ENCODE measurements at regions not wholly inside any gene's neighbourhood (a gene's known extent, or its start where the extent isn't known, plus 50 kb on each side); places are given as distances from the start of the nearest gene placed in this dataset.
"Not testable (repeated sequence)": the region's sequence is repeated elsewhere in the genome, so short reads cannot be mapped to it uniquely, and the experiment has no call there.

DNA sequence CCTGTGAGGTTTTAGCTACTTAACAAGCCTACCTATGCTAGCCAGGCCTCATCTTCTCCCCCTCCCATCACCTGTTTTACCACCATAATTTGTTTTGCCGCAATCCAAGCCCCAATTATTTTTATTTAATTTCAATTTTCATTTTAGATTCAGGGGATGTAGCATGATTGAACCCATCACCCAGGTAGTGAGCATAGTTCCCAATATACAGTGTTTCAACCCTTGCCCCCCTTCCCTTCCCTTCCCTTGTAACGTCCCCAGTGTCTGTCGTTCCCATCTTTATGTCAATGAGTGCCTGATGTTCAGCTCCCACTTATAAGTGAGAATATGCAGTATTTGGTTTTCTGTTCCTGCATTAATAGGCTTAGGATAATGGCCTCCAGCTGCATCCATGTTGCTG lies 885.0 kb downstream of the UQCRFS1 start:
- DNase-seq (ENCODE audit: low read depth in 2 of 2), result no peak

DNA sequence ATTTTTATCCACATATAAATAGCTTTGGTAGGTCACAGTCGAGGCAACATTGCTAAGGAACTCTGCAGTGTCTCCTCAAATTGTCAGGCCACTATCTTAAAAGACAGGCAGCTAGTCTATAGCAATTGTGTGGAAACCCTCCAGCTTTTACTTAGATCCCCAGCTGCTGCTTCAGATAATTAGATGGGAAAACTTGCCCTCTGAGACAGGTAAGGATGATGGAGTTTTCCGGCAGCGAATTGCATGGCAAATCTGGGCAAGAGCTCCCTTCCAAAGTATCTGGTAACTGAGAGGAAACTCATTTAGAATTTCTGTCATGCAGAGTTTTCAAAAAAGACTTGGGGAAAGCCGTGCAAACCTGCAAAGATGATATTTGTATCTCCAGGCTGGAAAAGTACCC lies 886.2 kb downstream of the UQCRFS1 start:
- no peak for DNase-seq (ENCODE audit: low read depth in 2 of 2)

DNA sequence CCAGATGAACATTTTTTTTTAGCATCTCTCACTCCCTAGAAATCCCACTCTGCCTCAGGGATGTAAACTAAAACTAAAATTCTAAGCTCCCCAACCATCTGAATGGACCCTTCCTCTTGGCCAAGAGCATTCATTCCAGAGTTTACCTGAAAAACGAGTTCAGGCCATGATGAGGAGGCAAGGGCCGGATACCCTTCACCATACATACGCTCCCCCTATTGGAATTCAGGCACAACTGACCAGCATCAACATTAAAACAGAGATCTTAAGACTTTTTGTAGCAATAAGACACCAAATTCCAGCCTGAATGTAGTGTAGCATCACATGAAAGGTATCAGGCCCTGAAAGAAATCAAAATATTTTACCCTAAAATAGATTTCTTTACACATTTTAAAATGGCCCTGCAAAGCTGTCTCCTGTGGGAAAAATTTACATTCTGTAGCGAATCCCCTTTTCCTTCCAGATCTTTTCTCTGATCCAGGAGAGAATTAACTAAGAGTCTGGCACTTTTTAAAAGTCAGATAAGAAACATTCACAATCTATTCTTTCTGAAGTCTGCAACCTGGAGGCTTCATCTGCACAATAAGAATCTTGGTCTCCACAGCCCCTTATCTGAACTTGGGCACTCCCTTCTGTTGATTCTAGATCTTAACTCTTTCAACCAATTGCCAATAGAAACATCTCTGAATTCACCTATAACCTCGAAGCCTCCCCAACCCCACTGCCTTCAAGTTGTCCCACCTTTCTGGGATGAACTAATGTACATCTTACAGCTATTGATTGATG lies 888.5 kb downstream of the UQCRFS1 start:
- DNase-seq (ENCODE audit: low read depth in 2 of 2), result no peak

DNA sequence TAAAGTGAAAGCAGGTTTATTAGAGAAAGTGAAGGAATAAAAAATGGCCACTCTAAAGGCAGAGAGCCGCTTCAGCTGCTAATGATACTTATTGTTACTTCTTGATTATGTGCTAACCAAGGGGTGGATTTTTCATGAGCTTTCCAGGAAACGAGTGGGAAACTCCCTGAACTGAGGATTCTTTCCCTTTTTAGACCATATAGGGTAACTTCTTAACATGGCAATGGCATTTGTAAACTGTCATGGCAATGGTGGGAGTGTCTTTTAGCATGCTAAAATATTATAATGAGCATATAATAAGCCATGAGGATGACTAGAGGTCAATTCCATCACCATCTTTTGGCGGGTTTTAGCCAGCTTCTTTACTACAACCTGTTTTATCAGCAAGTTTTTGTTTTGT lies 890.0 kb downstream of the UQCRFS1 start:
- DNase-seq (ENCODE audit: low read depth in 2 of 2), result no peak

DNA sequence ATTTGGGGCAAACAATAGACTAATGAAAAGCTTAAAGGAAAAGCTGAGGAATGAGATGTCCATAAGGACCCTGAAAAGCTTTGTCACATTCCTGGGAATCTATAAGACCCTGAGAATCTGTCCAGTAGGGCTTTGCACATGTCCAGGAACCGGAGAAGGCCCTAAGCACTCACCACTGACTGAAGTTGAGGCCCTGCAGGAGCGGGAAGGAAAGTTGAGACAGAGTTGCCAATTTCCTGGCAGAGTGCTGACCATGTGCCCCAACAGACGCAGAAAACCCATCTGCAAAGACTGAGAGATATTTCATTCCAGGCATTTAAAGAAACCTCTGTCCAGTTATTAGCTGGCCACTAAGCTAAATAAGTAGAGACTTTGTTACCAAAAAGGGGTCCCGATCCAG lies 890.5 kb downstream of the UQCRFS1 start:
- DNase-seq (ENCODE audit: low read depth in 2 of 2), result no peak

DNA sequence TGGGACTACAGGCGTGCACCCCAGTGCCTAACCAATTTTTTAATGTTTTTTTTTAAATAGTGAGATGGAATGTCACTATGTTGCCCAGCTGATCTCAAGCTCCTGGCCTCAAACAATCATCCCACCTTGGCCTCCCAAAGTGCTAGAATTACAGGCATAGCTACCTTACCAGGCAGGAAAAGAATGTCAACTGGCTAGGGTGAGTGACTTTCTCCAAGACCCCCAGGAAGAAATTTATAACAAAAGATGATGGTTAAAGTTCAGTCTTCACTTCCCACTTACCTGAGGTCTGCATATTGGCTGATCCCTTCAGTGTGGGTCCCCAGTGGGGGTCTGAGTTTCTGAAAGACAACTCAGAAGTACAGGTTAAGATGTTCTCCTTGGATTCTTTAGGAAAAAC lies 893.0 kb downstream of the UQCRFS1 start:
- no peak for DNase-seq (ENCODE audit: low read depth in 2 of 2)

DNA sequence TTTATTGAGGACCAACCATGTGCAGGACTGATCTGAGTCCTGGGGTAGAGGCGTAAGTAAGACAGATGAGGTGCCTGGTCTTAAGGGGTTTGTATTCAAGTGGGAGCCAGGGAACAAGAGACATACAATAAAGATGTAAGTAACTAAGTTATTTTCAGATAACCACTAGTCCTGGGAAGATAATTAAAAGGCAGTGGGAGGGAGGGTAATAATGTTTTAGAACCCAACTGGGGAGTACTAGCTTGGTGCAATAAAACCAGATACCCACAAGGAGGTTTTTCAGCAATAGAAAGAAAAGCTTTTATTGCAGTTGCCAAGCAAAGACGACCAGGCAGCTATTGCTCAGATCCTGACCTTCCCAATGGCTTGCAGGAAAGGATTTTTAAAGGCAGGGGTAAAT lies 893.7 kb downstream of the UQCRFS1 start:
- no peak for DNase-seq (ENCODE audit: low read depth in 2 of 2)

DNA sequence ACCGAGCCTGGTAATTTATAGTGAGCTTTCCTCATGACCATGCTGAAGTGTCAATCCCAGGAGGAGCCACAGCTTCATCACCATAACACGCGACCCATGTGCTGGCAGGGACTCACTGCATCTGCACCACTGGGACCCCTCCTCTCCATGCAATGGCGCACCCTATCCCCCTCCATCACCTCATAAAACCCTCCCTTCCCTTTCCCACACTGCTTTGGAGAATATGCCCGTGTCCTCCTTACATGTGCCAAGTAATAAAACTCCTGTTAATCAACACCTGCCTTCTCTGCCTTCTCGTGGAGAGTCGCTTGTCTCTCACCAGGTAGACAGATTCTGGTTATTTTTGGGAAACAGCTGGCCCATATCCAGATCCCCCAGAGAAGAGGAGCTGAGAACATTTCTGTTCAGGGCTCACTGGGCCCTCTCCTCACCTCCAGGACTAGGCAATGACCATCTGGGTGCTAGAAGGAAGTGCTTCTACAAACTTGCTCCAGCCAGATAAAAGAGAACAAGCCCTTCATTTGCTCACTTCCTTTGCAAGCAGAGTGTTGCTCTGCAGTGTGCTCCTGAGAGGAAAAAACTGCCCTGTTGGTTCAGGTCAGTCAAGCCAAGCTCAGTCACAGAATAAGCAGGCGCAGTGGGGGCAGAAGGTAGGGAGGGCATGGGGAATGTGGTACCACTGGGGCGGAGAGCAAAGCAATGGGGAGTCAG lies 894.3 kb downstream of the UQCRFS1 start:
- DNase-seq (ENCODE audit: low read depth in 2 of 2), result no peak

DNA sequence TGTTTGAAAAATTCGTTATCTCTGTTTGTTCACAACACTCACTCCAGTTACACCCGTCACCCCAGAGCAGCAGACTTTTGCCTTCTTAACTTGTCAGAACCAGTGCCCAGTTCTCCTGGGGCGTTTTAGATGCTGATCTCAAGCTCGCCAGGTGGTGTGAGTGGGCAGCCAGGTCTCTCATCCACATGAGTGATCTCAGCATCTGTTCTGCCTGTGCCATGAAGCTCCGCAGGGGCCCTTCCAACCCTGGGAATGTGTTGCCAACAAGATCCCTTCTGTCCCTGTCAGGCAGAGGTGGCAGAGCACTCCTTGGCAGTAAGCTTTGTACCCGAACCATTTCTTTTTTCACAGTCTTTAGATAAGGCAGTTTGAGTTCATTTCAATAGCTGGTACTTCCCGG lies 896.5 kb downstream of the UQCRFS1 start:
- no peak for DNase-seq (ENCODE audit: low read depth in 2 of 2)

DNA sequence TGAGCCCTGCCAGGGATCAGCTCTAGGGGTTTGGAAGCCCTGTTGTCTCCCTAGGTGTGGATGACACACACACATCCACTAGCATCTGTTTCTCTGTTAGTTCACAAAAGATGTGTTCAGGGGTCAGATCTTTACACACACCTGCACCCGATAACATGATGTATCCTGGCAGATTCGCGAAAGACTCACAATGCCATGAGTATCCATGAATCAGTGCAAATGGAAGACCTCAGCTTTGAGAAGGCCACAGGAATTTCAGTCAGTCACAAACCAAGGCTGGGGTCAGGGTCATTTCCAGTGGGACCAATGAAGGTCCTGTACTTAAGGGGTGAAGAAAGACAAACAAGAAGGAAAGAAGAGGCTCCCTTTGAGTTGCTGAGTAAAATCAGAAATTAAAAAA lies 898.2 kb downstream of the UQCRFS1 start:
- no peak for DNase-seq (ENCODE audit: low read depth in 2 of 2)

DNA sequence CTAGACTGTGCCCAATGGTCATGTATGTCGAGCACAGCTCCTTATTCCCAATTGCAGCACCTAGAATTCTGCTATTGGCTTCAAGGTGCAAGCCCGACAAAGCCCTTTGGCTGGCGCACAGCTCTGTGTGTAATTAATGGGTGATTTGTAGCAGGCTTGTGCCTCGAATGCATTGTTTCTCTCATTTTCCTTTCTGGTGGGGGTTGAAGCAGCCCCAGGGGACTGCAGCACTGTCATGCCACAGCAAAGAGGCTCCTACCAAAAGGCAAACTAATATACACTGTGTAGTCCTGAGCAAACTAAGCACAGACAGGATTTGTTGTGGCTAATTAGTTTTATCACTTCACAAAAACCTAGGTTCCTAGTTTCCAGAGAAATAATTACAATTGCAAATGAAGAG lies 898.7 kb downstream of the UQCRFS1 start:
- DNase-seq (ENCODE audit: low read depth in 2 of 2), result no peak

DNA sequence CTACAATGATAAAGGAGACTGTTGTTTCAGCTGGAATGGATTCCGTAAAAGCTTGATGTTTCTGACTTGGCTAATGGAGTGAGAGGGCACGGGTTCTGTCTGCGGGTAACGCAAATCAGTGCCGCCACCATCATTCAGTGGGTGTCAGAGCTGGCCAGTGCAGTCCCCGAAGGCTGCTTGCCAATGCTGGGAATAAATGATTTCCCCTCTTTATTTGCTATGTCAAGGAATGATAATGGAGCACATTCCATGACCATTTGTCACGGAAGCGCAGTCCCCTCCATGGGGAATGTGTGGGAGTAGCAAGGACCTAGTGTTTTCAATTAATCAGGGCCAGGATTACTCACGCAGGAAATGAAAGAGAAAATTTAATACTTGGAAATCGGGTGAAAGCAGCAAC lies 899.3 kb downstream of the UQCRFS1 start:
- no peak for DNase-seq (ENCODE audit: low read depth in 2 of 2)

DNA sequence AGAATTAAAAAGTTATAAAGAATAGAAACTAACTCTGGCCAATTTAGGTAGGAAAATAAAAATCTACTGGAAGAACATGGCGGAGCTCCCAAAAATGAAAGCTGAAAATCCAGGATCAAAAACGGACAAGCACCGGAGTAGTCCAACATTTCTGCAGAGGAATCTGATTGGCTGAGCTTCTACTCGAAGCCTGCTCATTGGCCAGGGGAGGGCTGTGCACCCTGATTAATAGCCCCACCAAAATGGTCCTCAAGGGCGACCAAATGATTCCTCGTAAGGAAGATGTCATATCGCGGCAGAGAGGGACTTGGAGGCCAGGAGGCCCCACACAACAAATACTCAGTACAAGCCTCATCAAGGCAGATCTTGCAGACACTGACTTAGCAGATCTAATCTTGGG lies 900.7 kb downstream of the UQCRFS1 start:
- DNase-seq (ENCODE audit: low read depth in 2 of 2), result no peak

DNA sequence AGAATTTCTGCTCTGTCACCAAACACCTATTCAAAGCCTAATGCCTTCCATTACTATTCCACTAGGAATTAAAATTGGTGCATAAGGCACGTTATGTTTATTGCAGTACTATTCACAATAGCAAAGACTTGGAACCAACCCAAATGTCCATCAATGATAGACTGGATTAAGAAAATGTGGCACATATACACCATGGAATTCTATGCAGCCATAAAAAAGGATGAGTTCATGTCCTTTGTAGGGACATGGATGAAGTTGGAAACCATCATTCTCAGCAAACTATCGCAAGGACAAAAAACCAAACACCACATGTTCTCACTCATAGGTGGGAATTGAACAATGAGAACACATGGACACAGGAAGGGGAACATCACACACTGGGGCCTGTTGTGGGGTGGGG lies 902.1 kb downstream of the UQCRFS1 start:
- DNase-seq (ENCODE audit: low read depth in 2 of 2), result not testable (repeated sequence)

DNA sequence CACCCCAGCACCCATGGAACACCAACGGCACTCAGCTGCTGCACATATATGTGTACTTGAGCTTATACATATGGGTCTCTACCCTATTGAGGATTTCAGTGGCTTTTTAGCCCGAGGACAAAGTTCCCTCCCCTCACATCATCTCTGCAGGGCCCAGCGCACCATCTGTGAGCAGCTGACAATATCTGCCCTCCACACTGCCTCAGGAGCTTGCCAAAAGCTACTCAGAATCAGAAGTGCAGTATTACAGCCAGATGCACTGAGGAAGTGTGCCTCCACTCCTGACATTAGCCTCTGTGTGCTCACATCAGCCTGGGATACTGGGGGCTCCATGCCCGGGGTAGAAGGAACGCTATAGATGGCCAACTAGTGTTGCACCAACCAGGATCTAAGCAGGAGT lies 903.9 kb downstream of the UQCRFS1 start:
- DNase-seq (ENCODE audit: low read depth in 2 of 2), result no peak

DNA sequence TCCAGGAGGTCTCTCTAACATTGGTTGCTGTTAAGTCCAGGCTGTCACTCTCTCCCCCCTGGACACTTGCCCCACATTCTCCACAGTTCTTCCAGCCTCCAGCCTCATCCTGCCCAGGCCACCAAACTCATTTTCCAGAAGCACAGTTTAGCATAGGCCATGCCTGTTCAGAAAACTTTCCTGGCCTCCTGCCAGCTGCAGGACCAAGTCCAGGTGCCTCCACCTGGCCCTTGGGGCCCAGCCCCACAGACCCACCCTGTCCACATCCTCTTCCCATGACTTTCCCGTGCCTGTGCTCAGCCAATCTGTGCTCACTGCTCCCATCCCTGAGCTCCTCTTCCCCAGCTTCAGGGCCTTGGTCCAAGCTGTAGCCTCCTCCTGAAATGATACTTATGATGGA lies 905.0 kb downstream of the UQCRFS1 start:
- DNase-seq (ENCODE audit: low read depth in 2 of 2), result no peak

DNA sequence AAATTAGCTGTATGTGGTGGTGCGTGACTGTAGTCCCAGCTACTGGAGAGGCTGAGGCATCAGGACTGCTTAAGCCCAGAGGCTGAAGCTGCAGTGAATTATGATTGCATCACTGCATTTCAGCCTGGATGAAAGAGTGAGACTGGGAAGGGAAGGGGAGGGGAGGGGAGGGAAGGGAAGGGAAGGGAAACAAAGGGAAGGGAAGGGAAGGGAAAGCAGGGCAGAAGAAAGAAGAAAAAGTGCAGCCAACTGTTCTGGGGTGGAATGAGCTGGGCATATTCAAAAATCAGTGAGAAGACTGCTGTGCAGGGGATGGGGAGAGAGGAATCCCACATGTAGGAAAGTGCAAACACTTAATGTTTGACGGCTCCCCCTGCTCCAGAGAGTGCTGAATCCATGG lies 905.5 kb downstream of the UQCRFS1 start:
- DNase-seq (ENCODE audit: low read depth in 2 of 2), result no peak

DNA sequence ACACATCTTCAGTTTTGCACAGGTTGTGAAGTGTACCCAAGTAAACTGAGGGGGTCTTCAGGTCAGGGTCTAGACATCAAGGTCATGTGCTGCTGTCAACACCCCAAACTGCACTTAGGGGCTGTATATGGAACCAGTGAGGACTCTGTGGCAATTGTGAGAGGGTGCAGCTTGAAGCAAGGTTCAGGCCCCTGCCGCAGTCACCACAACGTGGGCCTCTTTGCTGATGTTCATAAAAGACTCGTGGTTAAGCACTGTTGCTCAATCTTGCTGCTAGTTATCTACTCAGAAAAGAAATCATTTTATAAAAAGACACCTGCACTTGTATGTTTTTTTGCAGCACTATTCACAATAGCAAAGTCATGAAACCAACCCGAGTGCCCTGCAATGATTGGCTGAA lies 907.4 kb downstream of the UQCRFS1 start:
- DNase-seq (ENCODE audit: low read depth in 2 of 2), result no peak

DNA sequence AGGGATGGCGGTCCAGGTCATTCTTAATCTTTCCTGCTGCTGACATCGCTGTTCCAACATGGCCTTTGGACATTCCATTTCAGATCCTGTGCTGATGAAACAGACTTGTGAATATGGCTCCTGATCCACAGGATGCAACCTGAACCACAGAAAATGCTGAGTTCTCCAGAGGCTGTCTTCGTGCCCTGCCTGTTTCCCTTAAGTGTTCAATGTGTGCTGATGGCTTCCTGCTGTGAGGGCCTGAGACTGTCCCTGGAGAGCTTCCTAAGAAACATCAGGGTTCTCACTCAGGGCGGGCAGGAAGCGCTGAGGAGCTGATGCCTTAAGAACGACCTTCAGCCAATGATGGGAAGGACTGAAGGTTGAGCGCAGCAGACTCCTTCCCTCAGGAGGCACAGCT lies 909.4 kb downstream of the UQCRFS1 start:
- DNase-seq (ENCODE audit: low read depth in 2 of 2), result no peak

DNA sequence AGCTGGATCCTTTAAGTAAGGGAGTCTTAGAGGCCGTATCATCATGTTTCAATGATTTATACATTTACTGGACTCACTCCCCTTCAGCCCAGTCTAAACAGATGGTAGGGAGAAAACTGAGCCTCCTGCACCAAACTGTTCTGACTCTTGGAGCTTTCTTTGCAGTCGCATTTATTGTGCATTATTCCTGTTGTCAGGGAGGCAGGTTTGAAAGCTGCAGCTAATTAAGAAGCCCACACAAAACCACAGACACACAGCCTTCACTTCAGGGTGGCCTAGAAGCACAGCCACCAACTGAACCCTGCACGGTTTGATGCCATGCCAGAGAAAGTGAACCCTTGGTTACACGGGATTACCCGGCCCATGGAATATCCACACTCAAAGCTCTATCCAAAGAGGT lies 911.0 kb downstream of the UQCRFS1 start:
- no peak for DNase-seq (ENCODE audit: low read depth in 2 of 2)

DNA sequence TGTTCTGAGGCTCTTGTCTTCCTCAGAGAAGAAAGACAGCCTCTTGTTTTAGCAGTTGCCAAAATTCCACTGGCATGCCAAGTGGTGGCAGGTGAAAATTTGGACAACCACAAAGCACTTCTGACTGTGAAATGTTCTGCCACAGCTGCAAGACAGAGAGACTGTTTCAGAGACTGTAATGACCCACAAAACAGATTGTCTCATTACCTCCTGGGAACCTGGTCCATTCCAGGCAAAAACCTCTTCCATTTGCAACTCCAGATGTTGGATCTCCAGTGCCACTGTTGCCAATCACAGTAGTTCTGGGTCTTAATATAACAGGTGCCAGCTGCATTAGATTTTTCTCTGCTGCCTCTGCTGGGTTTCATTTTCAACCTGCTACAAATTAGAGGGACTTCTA lies 911.5 kb downstream of the UQCRFS1 start:
- DNase-seq (ENCODE audit: low read depth in 2 of 2), result no peak

DNA sequence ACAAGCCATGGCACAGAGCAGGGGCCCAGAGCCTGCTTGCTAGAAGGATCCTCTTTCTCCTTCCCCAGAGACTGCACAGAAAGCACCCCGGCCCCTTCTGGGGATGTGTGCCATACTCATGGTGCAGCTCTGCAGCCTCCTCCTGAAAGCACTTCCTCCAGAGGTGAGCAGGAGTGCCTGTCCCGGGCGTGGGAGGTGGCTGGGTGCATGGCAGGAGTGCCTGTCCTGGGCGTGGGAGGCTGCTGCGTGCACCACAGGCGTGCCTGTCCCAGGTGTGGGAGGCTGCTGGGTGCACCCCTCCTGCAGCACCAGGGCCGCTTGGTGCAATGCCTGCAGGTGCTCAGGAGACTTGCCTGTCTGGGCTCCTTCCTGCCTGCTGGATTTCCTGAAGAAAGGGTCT lies 913.3 kb downstream of the UQCRFS1 start:
- DNase-seq (ENCODE audit: low read depth in 2 of 2), result no peak

DNA sequence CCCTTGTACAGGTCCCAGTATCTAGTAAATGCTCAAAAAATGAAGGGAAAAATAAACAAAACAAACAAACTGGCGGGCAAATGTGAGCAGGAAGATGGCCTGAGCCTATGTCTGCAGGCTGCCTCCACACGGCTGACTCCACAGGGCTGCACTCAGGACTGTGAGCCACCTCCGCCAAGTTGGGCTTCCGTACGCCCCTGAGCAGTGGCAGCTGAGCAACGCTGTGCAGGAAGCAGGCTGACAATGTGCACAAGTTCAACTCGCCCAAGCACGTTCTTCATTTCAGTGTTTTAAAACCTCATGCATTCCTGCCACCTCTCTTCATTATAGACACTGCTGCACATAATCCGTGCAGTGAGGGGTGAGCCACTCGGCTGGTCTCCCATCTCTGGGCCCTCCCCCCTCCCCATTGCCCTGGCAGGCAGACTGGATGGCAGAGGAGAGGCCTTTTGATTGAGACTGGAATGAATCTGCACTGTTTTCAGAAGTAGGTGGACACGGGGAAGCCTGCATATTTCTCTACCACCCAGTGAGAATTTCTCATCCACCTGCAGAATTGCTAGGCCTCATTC lies 915.3 kb downstream of the UQCRFS1 start:
- DNase-seq (ENCODE audit: low read depth in 2 of 2), result no peak
